ENCODE measurements at regions not wholly inside any gene's neighbourhood (a gene's known extent, or its start where the extent isn't known, plus 50 kb on each side); places are given as distances from the start of the nearest gene placed in this dataset.

DNA sequence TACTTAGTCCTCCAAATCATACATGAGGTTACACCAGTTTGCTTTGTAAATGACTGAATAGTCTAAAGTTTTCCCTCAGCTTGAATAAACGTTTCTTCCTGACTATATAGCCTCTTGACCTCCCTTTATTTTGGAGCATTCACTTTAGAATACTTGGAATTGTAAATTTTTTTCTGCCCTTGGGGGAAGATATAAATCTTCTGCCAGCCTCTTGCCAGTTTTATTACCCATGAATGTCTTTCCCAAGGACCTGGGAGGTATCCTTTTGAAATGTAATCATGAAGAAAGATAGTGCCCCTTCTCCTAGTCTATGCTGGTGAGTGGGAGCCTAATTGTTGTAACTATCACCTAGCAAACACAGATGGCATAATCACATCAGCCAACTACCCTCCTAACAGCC is 2033.9 kb upstream of the PCDH20 start (continued):
- TF ChIP-seq ETS1 (IDR thresholded peaks at IDR 0.05) (no peak), EZH2 (IDR thresholded peaks at IDR 0.05; ENCODE audit: low read depth, unreplicated experiment) (no peak), CREB1 (CRISPR knock-in tag; IDR thresholded peaks at IDR 0.05; ENCODE audit: low read depth) (no peak), EZH2phosphoT487 (IDR thresholded peaks at IDR 0.05; ENCODE audit: unreplicated experiment) (no peak), STAT1 (IDR thresholded peaks at IDR 0.05; ENCODE audit: unreplicated experiment) (no peak), NANOG (IDR thresholded peaks at IDR 0.05; ENCODE audit: borderline replicate concordance) (no peak), CTCF (conservative IDR thresholded peaks at IDR 0.05; ENCODE audit: low read depth in 2 of 2) (no peak)
- TF ChIP-seq, protein P1, sequence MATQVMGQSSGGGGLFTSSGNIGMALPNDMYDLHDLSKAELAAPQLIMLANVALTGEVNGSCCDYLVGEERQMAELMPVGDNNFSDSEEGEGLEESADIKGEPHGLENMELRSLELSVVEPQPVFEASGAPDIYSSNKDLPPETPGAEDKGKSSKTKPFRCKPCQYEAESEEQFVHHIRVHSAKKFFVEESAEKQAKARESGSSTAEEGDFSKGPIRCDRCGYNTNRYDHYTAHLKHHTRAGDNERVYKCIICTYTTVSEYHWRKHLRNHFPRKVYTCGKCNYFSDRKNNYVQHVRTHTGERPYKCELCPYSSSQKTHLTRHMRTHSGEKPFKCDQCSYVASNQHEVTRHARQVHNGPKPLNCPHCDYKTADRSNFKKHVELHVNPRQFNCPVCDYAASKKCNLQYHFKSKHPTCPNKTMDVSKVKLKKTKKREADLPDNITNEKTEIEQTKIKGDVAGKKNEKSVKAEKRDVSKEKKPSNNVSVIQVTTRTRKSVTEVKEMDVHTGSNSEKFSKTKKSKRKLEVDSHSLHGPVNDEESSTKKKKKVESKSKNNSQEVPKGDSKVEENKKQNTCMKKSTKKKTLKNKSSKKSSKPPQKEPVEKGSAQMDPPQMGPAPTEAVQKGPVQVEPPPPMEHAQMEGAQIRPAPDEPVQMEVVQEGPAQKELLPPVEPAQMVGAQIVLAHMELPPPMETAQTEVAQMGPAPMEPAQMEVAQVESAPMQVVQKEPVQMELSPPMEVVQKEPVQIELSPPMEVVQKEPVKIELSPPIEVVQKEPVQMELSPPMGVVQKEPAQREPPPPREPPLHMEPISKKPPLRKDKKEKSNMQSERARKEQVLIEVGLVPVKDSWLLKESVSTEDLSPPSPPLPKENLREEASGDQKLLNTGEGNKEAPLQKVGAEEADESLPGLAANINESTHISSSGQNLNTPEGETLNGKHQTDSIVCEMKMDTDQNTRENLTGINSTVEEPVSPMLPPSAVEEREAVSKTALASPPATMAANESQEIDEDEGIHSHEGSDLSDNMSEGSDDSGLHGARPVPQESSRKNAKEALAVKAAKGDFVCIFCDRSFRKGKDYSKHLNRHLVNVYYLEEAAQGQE (IDR thresholded peaks at IDR 0.05; ENCODE audit: unreplicated experiment): no peak

- no peaks in the 10 kb centered on the region for H3K9me3 Mint-ChIP-seq
- Histone ChIP-seq H3K4me3 (no peak overlapping the region), H2AFZ (no peak overlapping the region), H4K20me1 (replicated peaks; ENCODE audit: insufficient read depth) (no peaks in the 10 kb centered on the region), H3K4me2 (no peak overlapping the region), H3F3A (replicated peaks; ENCODE audit: low read depth) (no peaks in the 10 kb centered on the region), H3K4me1 (ENCODE audit: insufficient read depth) (no peaks in the 10 kb centered on the region), H3K27me3 (ENCODE audit: insufficient read depth) (no peaks in the 10 kb centered on the region), H3K27ac (ENCODE audit: low read depth) (no peak overlapping the region), H3K9me2 (ENCODE audit: insufficient read depth) (0 out of 2 replicates have a peak, but pooled peaks cover 3% of the 10 kb centered on the region), H3K79me2 (replicated peaks; ENCODE audit: insufficient read depth) (no peaks in the 10 kb centered on the region), H3K36me3 (ENCODE audit: insufficient read depth) (no peaks in the 10 kb centered on the region)
- no peaks in the 10 kb centered on the region for H3K4me1 Mint-ChIP-seq
- H3K4me3 Mint-ChIP-seq: no peak overlapping the region
- no peak overlapping the region for H3K27ac Mint-ChIP-seq
- H3K36me3 Mint-ChIP-seq (ENCODE audit: low read depth): no peaks in the 10 kb centered on the region
- ATAC-seq (no peak), DNase-seq (ENCODE audit: low spot score) (no peak)
- H3K27me3 Mint-ChIP-seq (ENCODE audit: insufficient read depth, low read depth, poor library complexity): no peaks in the 10 kb centered on the region
- TF ChIP-seq ETS1 (IDR thresholded peaks at IDR 0.05) (no peak), JUNB (IDR thresholded peaks at IDR 0.05; ENCODE audit: unreplicated experiment) (no peak), ZNF331 (CRISPR knock-in tag; IDR thresholded peaks at IDR 0.05; ENCODE audit: low read depth) (no peak), ZNF114 (CRISPR knock-in tag; IDR thresholded peaks at IDR 0.05) (no peak), CREB1 (CRISPR knock-in tag; IDR thresholded peaks at IDR 0.05; ENCODE audit: low read depth) (no peak), POLR2AphosphoS5 (IDR thresholded peaks at IDR 0.05; ENCODE audit: low read depth) (no peak), EZH2phosphoT487 (IDR thresholded peaks at IDR 0.05; ENCODE audit: unreplicated experiment) (no peak), EZH2 (IDR thresholded peaks at IDR 0.05; ENCODE audit: low read depth, unreplicated experiment) (no peak)
These were observed 2033.0 kb upstream of the PCDH20 start for GRCh38 chr13:63448692-63449091.

Measured in GM23338 (cell line).